A673 (cell line): ENCODE measurements at regions not wholly inside any gene's neighbourhood (a gene's known extent, or its start where the extent isn't known, plus 50 kb on each side); places are given as distances from the start of the nearest gene placed in this dataset.

ENCODE experiments used
- BruUV-seq: library from RNA; stranded (reverse); fragments of 400-500 nt; replicated peaks from 2 replicates; lab custom pipeline; 2021; lab: Mats Ljungman, UMichigan
- CTCF ChIA-PET: fragments of 300-600 bp; sonication (Branson Sonifier 250); formaldehyde crosslinking; loops from one replicate; lab custom pipeline; 2022; ENCODE audit warnings: antibody characterized with exemption; lab: Charles Lee
- POLR2A ChIA-PET: fragments of 300-600 bp; sonication (Branson Sonifier 250); formaldehyde crosslinking; loops from one replicate; lab custom pipeline; 2022; ENCODE audit warnings: antibody characterized with exemption; ENCODE audit not compliant: low non-redundant PET; lab: Charles Lee
- DNase-seq: peaks from one replicate; pipeline ENCODE4 v3.0.0-alpha.2; 2015; ENCODE audit warnings: low spot score
- H3K27ac ChIP-seq: fragments of 200-600 bp; sonication (generic); 2 replicates; pipeline ENCODE4 v1.5.1; 2016; ENCODE audit warnings: mixed run types, low read depth, mild to moderate bottlenecking, mixed read lengths, antibody characterized with exemption, low read length; ENCODE audit not compliant: poor library complexity, severe bottlenecking
- H3K27me3 ChIP-seq: fragments of 200-600 bp; sonication (generic); replicated peaks from 2 replicates; pipeline ENCODE4 v1.6.1; 2017; ENCODE audit warnings: mixed run types, low read depth, mild to moderate bottlenecking, mixed read lengths, antibody characterized with exemption, low read length; ENCODE audit not compliant: insufficient read depth, poor library complexity
- H3K36me3 ChIP-seq: fragments of 200-600 bp; sonication (generic); 2 replicates; pipeline ENCODE4 v1.6.1; 2016; ENCODE audit warnings: mixed run types, mild to moderate bottlenecking, mixed read lengths, antibody characterized with exemption, low read length; ENCODE audit not compliant: insufficient read depth, poor library complexity, severe bottlenecking
- H3K4me1 ChIP-seq: fragments of 200-600 bp; sonication (generic); 2 replicates; pipeline ENCODE4 v1.6.1; 2017; ENCODE audit warnings: mixed run types, mild to moderate bottlenecking, mixed read lengths, antibody characterized with exemption, low read length; ENCODE audit not compliant: insufficient read depth, poor library complexity, severe bottlenecking
- H3K4me3 ChIP-seq: fragments of 200-600 bp; sonication (generic); 2 replicates; pipeline ENCODE4 v1.5.1; 2016; ENCODE audit warnings: low read depth, mixed run types, mild to moderate bottlenecking, mixed read lengths, low read length; ENCODE audit not compliant: poor library complexity, severe bottlenecking
- H3K9me3 ChIP-seq: fragments of 200-600 bp; sonication (generic); 2 replicates; pipeline ENCODE4 v1.6.1; 2016; ENCODE audit warnings: mixed run types, low read depth, mild to moderate bottlenecking, mixed read lengths, antibody characterized with exemption, low read length; ENCODE audit not compliant: poor library complexity, severe bottlenecking
- CTCF ChIP-seq: fragments of 300-800, 200-600 bp; sonication (generic); conservative IDR thresholded peaks from 2 replicates; pipeline ENCODE4 v1.5.1; 2017; ENCODE audit warnings: low read depth, mild to moderate bottlenecking, antibody characterized with exemption, low read length, moderate library complexity, mixed read lengths
- EZH2 ChIP-seq: fragments of 200-600 bp; sonication (generic); IDR thresholded peaks from 2 replicates; pipeline ENCODE4 v1.6.1; 2017; ENCODE audit warnings: borderline replicate concordance, low read depth, mild to moderate bottlenecking, mixed read lengths, antibody characterized with exemption, low read length; ENCODE audit not compliant: poor library complexity, severe bottlenecking
- intact Hi-C: fragments of 100-400 bp; cut with micrococcal nuclease; formaldehyde crosslinking; loops from one replicate; pipeline ENCODE4 v1.10.0; 2022; ENCODE audit not compliant: unreplicated experiment

- peak; percentile 9 for DNase-seq
- no peak overlapping the region for H3K4me3 ChIP-seq
- no TSS peak for BruUV-seq
- ChIA-PET POLR2A (no interaction called here), CTCF (no interaction called here)
- H3K4me1 ChIP-seq: no peaks in the 10 kb centered on the region
- intact Hi-C loops: no loop called here
- no peaks in the 10 kb centered on the region for H3K36me3 ChIP-seq
- H3K27ac ChIP-seq: no peak overlapping the region
- TF ChIP-seq CTCF (no peak), EZH2 (no peak)
- peaks cover 10% of the 10 kb centered on the region for H3K9me3 ChIP-seq
- no peaks in the 10 kb centered on the region for H3K27me3 ChIP-seq
These were observed 285.4 kb upstream of the GLI3 start for GRCh38 chr7:42522227-42522991.

GRCh38 chr7:42511027-42511426 is 274.0 kb upstream of the GLI3 start:
- Histone ChIP-seq H3K4me3 (no peak overlapping the region), H3K27ac (no peak overlapping the region), H3K27me3 (no peaks in the 10 kb centered on the region), H3K4me1 (no peaks in the 10 kb centered on the region), H3K36me3 (no peaks in the 10 kb centered on the region), H3K9me3 (no peaks in the 10 kb centered on the region)
- BruUV-seq: no TSS peak
- TF ChIP-seq CTCF (no peak), EZH2 (no peak)
- CTCF ChIA-PET: no interaction called here
- intact Hi-C loops: no loop called here
- no peak for DNase-seq
- POLR2A ChIA-PET: no interaction called here

GRCh38 chr7:42506097-42506496 is 269.1 kb upstream of the GLI3 start:
- no TSS peak for BruUV-seq
- no peaks in the 10 kb centered on the region for H3K36me3 ChIP-seq
- ChIA-PET POLR2A (no interaction called here), CTCF (interaction anchor here (0.6 kb wide), 1 partner anchor 13 kb away, joined by 3 read pairs; no protein-coding TSS in a partner anchor)
- H3K27me3 ChIP-seq: no peaks in the 10 kb centered on the region
- H3K4me1 ChIP-seq: no peaks in the 10 kb centered on the region
- DNase-seq: no peak
- no peaks in the 10 kb centered on the region for H3K9me3 ChIP-seq
- intact Hi-C loops: no loop called here
- no peak overlapping the region for H3K4me3 ChIP-seq
- H3K27ac ChIP-seq: no peak overlapping the region
- TF ChIP-seq EZH2 (no peak), CTCF (no peak)
